Muscle of arm (tissue), 1 donor: ENCODE measurements at regions not wholly inside any gene's neighbourhood (a gene's known extent, or its start where the extent isn't known, plus 50 kb on each side); places are given as distances from the start of the nearest gene placed in this dataset.
A peak's percentile ranks its signal among the peaks of the same experiment; 100 is the strongest.
"Not testable (repeated sequence)": the region's sequence is repeated elsewhere in the genome, so short reads cannot be mapped to it uniquely, and the experiment has no call there.

ENCODE experiments used
- DNase-seq: peaks from one replicate; pipeline ENCODE4 v3.0.0-alpha.2; 2013

DNA sequence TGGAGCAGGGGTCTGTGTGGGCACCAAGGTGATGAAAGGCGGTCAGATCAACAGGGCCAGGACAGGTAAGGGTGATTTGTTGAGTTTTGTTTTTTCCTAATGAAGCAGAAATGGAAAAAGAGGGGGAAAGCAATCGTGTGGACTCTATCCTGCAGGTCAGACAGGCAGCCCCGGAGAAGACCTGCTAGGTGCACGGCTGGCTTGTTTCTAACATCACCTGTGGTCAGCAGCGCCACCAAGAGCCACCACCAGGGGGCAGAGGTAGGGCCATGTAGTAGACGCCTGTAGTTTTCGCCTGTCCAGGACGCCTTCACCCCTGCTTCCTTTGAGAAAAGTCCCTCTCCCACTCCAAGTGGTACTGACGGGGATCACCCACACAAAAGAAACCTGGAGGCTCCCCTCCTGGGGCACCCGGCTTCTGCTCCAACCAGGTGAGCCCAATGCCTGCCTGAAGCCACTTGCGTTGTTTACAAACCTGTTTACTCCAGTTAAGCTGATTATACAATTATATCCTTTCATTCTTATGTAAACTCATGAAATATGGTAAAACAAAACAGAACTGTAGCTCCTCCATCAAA lies 54.2 kb upstream of the SEC14L1 start:
- peak; percentile 69 for DNase-seq

DNA sequence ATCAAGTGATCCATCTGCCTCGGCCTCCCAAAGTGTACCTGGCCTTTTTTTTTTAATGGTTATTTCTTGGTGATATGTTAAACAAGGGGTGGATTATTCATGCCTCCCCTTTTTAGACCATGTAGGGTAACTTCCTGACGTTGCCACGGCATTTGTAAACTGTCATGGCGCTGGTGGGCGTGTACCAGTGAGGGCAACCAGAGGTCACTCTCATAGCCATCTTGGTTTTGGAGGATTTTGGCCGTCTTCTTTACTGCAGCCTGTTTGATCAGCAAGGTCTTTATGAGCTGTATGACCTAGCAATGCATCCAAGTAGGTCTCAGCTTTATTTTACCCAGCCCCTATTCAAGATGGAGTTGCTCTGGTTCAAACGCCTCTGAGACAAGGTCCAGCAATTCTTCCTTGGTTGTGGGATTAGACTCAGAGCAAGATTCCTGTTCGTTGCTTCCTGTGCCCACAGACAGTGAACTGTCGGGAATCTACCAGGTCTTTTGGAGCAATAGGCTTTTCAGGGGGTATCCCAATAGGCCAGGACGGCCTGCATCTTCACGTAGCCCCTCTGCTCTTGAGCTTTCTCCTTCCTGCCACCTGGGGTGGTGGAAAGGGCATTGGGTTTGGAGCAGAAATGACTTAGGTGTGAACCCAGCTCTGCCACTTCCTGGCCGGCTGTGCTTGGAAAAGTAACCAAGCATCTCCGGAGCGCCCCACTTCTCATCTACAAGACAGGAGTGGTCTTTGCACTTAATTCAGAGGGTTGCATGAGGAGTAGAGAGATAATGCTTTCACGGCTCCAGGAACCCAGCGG lies 52.9 kb upstream of the SEC14L1 start:
- no peak for DNase-seq

DNA sequence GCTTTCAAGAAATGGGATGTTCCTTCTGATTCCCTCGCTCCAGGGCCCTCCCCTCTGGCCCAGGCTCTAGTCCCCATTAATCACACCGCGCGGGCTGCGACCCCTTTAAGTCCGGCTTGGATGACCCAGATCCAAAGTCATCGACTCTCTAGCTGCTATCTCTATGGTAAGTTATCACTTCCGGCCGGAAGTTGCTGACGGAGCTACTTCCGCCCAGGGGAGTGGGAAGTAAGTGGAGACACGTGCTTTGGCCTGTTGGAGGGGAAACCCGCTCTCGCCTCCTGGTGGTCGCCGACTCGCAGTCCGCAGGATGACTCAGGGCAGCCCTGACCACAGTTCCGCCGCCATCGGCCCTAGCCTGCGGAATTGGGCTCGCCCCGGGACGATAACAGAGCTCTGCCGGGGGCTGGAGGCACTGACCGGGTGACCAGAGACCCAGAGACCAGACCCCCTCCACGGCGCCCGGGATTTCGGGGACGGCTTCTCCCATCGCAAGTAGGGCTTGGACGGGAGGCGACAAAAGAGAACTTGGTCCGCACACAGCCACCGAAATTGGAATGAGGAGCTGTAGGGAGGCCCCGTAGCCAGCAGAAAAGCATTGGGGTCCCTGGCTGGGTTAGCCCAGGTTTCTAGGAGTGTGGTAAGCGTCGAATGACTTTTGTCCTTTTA lies 52.2 kb upstream of the SEC14L1 start:
- peak; percentile 98 for DNase-seq

- no peak for DNase-seq
Measured at GRCh38 chr17:77089124-77089490, 51.7 kb upstream of the SEC14L1 start.

DNA sequence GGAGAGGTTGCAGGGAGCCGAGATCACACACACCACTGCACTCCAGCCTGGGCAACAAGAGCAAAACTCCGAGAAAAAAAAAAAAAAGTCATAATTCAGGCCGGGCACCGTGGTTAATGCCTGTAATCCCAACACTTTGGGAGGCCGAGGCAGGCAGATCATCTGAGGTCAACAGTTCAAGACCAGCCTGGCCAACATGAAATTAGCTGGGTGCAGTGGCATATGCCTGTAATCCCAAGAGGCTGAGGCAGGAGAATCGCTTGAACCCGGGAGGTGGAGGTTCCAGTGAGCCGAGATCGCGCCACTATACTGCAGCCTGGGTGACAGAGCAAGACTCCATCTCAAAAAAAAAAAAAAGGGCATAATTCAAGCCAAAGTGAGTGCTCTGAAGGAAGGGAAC lies 50.8 kb upstream of the SEC14L1 start:
- DNase-seq, result not testable (repeated sequence)

DNA sequence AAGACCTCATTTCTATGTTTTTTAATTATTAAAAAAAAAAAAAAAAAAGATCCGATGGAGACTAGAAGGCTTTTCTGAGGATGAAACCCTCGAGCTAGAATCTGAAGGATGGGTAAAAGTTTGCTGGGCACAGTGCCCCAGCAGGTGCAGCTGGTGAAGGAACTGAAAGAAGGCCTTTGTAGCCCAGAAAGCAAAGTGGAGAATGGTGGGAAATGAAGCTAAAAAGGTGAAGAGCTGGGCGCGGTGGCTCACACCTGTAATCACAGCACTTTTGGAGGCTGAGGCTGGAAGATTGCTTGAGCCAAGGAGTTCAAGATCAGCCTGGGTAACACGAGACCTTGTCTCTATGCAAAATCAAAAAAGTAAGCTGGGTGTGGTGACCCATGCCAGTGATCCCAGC lies 50.3 kb upstream of the SEC14L1 start:
- no peak for DNase-seq
